Activated T-cell treated with anti-CD3 and anti-CD28 coated beads, Interleukin-2, amount 50 U/mL, for 72 hours (primary cell): ENCODE measurements at regions not wholly inside any gene's neighbourhood (a gene's known extent, or its start where the extent isn't known, plus 50 kb on each side); places are given as distances from the start of the nearest gene placed in this dataset.

Experiments
- ATAC-seq, 2 donors: fragments of 150-1000 bp; cut with Tn5 transposase; replicated peaks in 1 of 2; 2 replicates each; pipeline ENCODE4 v1.10.0; 2021; ENCODE audit warnings: moderate library complexity in 2 of 2, mild to moderate bottlenecking in 1 of 2
- DNase-seq, 2 donors: peaks; one replicate each; pipeline ENCODE4 v3.0.0; 2021 to 2022; ENCODE audit warnings: mixed read lengths in 1 of 2
- H3K27ac Mint-ChIP-seq: one replicate; pipeline ENCODE4 v1.8.0; 2022; ENCODE audit warnings: mild to moderate bottlenecking, moderate library complexity, mixed read lengths
- H3K27me3 Mint-ChIP-seq: one replicate; pipeline ENCODE4 v1.8.0; 2022; ENCODE audit warnings: low read depth, mixed read lengths
- H3K36me3 Mint-ChIP-seq, 2 donors: one replicate each; pipeline ENCODE4 v1.8.0; 2022; ENCODE audit warnings: mixed read lengths in 2 of 2, mild to moderate bottlenecking in 1 of 2; ENCODE audit not compliant: insufficient read depth in 2 of 2
- H3K4me1 Mint-ChIP-seq: one replicate; pipeline ENCODE4 v1.8.0; 2022; ENCODE audit warnings: low read depth, mixed read lengths
- H3K4me3 Mint-ChIP-seq, 2 donors: one replicate each; pipeline ENCODE4 v1.8.0; 2022; ENCODE audit warnings: mild to moderate bottlenecking in 2 of 2, mixed read lengths in 2 of 2, moderate library complexity in 2 of 2
- H3K9me3 Mint-ChIP-seq, 2 donors: one replicate each; pipeline ENCODE4 v1.8.0; 2022; ENCODE audit warnings: mixed read lengths in 2 of 2

- no peak for ATAC-seq
Measured at GRCh38 chr6:134456226-134456625, 138.3 kb upstream of the SGK1 start.

GRCh38 chr6:134455319-134455718 lies 137.4 kb upstream of the SGK1 start:
- H3K27me3 Mint-ChIP-seq: no peaks in the 10 kb centered on the region
- no peak overlapping the region for H3K27ac Mint-ChIP-seq
- peaks cover 4% of the 10 kb centered on the region for H3K4me1 Mint-ChIP-seq

More at GRCh38 chr6:134456226-134456625, 138.3 kb upstream of the SGK1 start:
- no peak overlapping the region for H3K27ac Mint-ChIP-seq
- no peaks in the 10 kb centered on the region for H3K9me3 Mint-ChIP-seq
- no peaks in the 10 kb centered on the region for H3K36me3 Mint-ChIP-seq
- no peaks in the 10 kb centered on the region for H3K27me3 Mint-ChIP-seq
- H3K4me1 Mint-ChIP-seq: peaks cover 4% of the 10 kb centered on the region
- DNase-seq: no peak
- no peak overlapping the region for H3K4me3 Mint-ChIP-seq

GRCh38 chr6:134454794-134455193 lies 136.9 kb upstream of the SGK1 start:
- Mint-ChIP-seq H3K4me1 (peaks cover 4% of the 10 kb centered on the region), H3K36me3 (no peaks in the 10 kb centered on the region), H3K27ac (no peak overlapping the region), H3K27me3 (no peaks in the 10 kb centered on the region), H3K4me3 (no peak overlapping the region), H3K9me3 (no peaks in the 10 kb centered on the region)
- ATAC-seq: no peak
- DNase-seq: no peak

More at GRCh38 chr6:134455319-134455718, 137.4 kb upstream of the SGK1 start:
- ATAC-seq (no peak), DNase-seq (no peak)
- H3K4me3 Mint-ChIP-seq: no peak overlapping the region
- H3K9me3 Mint-ChIP-seq: no peaks in the 10 kb centered on the region
- no peaks in the 10 kb centered on the region for H3K36me3 Mint-ChIP-seq

- Mint-ChIP-seq H3K27me3 (no peaks in the 10 kb centered on the region), H3K9me3 (no peaks in the 10 kb centered on the region), H3K4me3 (no peak overlapping the region), H3K27ac (no peak overlapping the region), H3K36me3 (no peaks in the 10 kb centered on the region), H3K4me1 (peaks cover 4% of the 10 kb centered on the region)
- DNase-seq (no peak), ATAC-seq (no peak)
Measured at GRCh38 chr6:134453792-134454510, 136.0 kb upstream of the SGK1 start.

GRCh38 chr6:134452906-134453305 lies 135.0 kb upstream of the SGK1 start:
- Mint-ChIP-seq H3K9me3 (no peaks in the 10 kb centered on the region), H3K27ac (no peak overlapping the region), H3K36me3 (no peaks in the 10 kb centered on the region), H3K4me3 (no peak overlapping the region), H3K27me3 (no peaks in the 10 kb centered on the region), H3K4me1 (peaks cover 7% of the 10 kb centered on the region)
- DNase-seq: no peak
- ATAC-seq: no peak

GRCh38 chr6:134451529-134451928 lies 133.6 kb upstream of the SGK1 start:
- H3K4me1 Mint-ChIP-seq: peaks cover 19% of the 10 kb centered on the region

GRCh38 chr6:134449781-134450180 lies 131.9 kb upstream of the SGK1 start:
- DNase-seq: no peak
- Mint-ChIP-seq H3K4me3 (no peak overlapping the region), H3K9me3 (no peaks in the 10 kb centered on the region), H3K36me3 (no peaks in the 10 kb centered on the region), H3K4me1 (peaks cover 19% of the 10 kb centered on the region), H3K27me3 (no peaks in the 10 kb centered on the region), H3K27ac (no peak overlapping the region)
- no peak for ATAC-seq

More at GRCh38 chr6:134451529-134451928, 133.6 kb upstream of the SGK1 start:
- Mint-ChIP-seq H3K27me3 (no peaks in the 10 kb centered on the region), H3K9me3 (no peaks in the 10 kb centered on the region), H3K4me3 (no peak overlapping the region), H3K36me3 (no peaks in the 10 kb centered on the region), H3K27ac (no peak overlapping the region)
- DNase-seq (no peak), ATAC-seq (no peak)

- H3K27me3 Mint-ChIP-seq: no peaks in the 10 kb centered on the region
- no peak for DNase-seq
- H3K27ac Mint-ChIP-seq: no peak overlapping the region
Measured at GRCh38 chr6:134449004-134449403, 131.1 kb upstream of the SGK1 start.

GRCh38 chr6:134447883-134448387 lies 130.0 kb upstream of the SGK1 start:
- H3K4me3 Mint-ChIP-seq: no peak overlapping the region
- H3K27me3 Mint-ChIP-seq: no peaks in the 10 kb centered on the region
- peaks cover 19% of the 10 kb centered on the region for H3K4me1 Mint-ChIP-seq
- no peak for DNase-seq
- no peak overlapping the region for H3K27ac Mint-ChIP-seq
- no peaks in the 10 kb centered on the region for H3K9me3 Mint-ChIP-seq
- no peaks in the 10 kb centered on the region for H3K36me3 Mint-ChIP-seq
- ATAC-seq: no peak

More at GRCh38 chr6:134449004-134449403, 131.1 kb upstream of the SGK1 start:
- Mint-ChIP-seq H3K4me1 (peaks cover 19% of the 10 kb centered on the region), H3K9me3 (no peaks in the 10 kb centered on the region), H3K36me3 (no peaks in the 10 kb centered on the region), H3K4me3 (no peak overlapping the region)
- ATAC-seq: no peak

GRCh38 chr6:134447423-134447822 lies 129.5 kb upstream of the SGK1 start:
- Mint-ChIP-seq H3K27ac (no peak overlapping the region), H3K9me3 (no peaks in the 10 kb centered on the region)
- no peak for ATAC-seq

GRCh38 chr6:134446896-134447295 lies 129.0 kb upstream of the SGK1 start:
- no peak for DNase-seq
- Mint-ChIP-seq H3K4me1 (peaks cover 19% of the 10 kb centered on the region), H3K27me3 (no peaks in the 10 kb centered on the region), H3K36me3 (no peaks in the 10 kb centered on the region), H3K4me3 (no peak overlapping the region), H3K27ac (no peak overlapping the region), H3K9me3 (no peaks in the 10 kb centered on the region)
- ATAC-seq: no peak

More at GRCh38 chr6:134447423-134447822, 129.5 kb upstream of the SGK1 start:
- Mint-ChIP-seq H3K4me1 (peaks cover 19% of the 10 kb centered on the region), H3K4me3 (peak overlapping the region in 1 of 2 donors; percentile 20), H3K36me3 (no peaks in the 10 kb centered on the region), H3K27me3 (no peaks in the 10 kb centered on the region)
- DNase-seq: no peak

GRCh38 chr6:134446218-134446848 lies 128.4 kb upstream of the SGK1 start:
- DNase-seq (no peak), ATAC-seq (no peak)
- Mint-ChIP-seq H3K36me3 (no peaks in the 10 kb centered on the region), H3K27me3 (no peaks in the 10 kb centered on the region), H3K4me1 (peaks cover 16% of the 10 kb centered on the region), H3K4me3 (no peak overlapping the region), H3K27ac (no peak overlapping the region), H3K9me3 (no peaks in the 10 kb centered on the region)

- no peak for ATAC-seq
- peaks cover 16% of the 10 kb centered on the region for H3K4me1 Mint-ChIP-seq
- DNase-seq: no peak
- H3K27me3 Mint-ChIP-seq: no peaks in the 10 kb centered on the region
- no peaks in the 10 kb centered on the region for H3K9me3 Mint-ChIP-seq
- no peak overlapping the region for H3K4me3 Mint-ChIP-seq
- no peaks in the 10 kb centered on the region for H3K36me3 Mint-ChIP-seq
- H3K27ac Mint-ChIP-seq: no peak overlapping the region
Measured at GRCh38 chr6:134443009-134443408, 125.1 kb upstream of the SGK1 start.
